ENCODE measurements at regions not wholly inside any gene's neighbourhood (a gene's known extent, or its start where the extent isn't known, plus 50 kb on each side); places are given as distances from the start of the nearest gene placed in this dataset.

- Histone ChIP-seq H3K9me3 (ENCODE audit: severe bottlenecking) (no peaks in the 10 kb centered on the region), H3K27me3 (ENCODE audit: insufficient read depth, low read depth, severe bottlenecking) (no peaks in the 10 kb centered on the region), H3K27ac (no peak overlapping the region), H3K36me3 (no peaks in the 10 kb centered on the region), H3K4me3 (ENCODE audit: low read depth, low read length) (no peak overlapping the region)
- TF ChIP-seq, protein P1, sequence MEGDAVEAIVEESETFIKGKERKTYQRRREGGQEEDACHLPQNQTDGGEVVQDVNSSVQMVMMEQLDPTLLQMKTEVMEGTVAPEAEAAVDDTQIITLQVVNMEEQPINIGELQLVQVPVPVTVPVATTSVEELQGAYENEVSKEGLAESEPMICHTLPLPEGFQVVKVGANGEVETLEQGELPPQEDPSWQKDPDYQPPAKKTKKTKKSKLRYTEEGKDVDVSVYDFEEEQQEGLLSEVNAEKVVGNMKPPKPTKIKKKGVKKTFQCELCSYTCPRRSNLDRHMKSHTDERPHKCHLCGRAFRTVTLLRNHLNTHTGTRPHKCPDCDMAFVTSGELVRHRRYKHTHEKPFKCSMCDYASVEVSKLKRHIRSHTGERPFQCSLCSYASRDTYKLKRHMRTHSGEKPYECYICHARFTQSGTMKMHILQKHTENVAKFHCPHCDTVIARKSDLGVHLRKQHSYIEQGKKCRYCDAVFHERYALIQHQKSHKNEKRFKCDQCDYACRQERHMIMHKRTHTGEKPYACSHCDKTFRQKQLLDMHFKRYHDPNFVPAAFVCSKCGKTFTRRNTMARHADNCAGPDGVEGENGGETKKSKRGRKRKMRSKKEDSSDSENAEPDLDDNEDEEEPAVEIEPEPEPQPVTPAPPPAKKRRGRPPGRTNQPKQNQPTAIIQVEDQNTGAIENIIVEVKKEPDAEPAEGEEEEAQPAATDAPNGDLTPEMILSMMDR (IDR thresholded peaks at IDR 0.05; ENCODE audit: low read depth, low read length), result no peak
- DNase-seq, result no peak
These were observed 403.4 kb upstream of the SUCLG2 start for GRCh38 chr3:68057637-68058320.

DNA sequence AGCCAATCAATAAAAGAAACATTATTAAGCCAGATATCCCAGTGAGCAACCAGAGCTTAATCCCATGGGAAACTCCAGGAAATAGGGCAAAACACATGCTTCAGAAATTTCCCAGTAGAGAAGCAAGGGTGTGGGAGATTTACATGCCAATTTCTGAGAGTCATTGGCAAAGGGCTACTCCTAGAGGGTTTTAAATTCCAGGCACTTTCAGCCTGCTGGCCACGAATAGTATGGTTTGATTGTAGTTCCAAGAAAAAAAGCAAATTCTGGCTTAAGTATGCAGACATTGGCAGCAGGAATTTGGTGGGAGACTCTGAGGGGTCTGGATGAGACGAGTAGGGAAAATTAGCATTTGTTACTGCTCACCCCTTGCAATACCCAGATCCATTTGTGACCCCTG is 402.1 kb upstream of the SUCLG2 start:
- DNase-seq, result no peak
- Histone ChIP-seq H3K4me3 (ENCODE audit: low read depth, low read length) (no peak overlapping the region), H3K9me3 (ENCODE audit: severe bottlenecking) (no peaks in the 10 kb centered on the region), H3K36me3 (no peaks in the 10 kb centered on the region), H3K27me3 (ENCODE audit: insufficient read depth, low read depth, severe bottlenecking) (no peaks in the 10 kb centered on the region), H3K27ac (no peak overlapping the region)
- TF ChIP-seq, protein P1 (IDR thresholded peaks at IDR 0.05; ENCODE audit: low read depth, low read length), result no peak

DNA sequence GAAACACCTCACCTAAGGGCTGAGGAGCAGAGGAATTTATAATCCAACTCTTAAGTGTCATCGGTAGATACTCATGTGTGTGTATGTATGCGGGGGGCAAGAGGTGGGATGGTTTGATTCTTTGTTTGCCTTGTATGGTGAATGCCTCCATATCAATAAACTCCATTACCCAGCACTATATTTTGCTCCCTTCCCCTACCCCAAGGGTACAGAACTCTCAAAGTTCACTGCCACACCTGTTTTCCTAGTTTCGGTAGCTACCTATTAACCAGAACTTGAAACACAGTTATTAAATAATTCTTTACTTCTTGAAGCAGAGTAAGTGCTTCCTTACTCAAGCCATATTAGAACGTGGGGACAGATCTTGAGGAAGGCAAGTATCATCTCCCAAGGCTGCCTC is 400.8 kb upstream of the SUCLG2 start:
- Histone ChIP-seq H3K27ac (no peak overlapping the region), H3K9me3 (ENCODE audit: severe bottlenecking) (no peaks in the 10 kb centered on the region), H3K4me3 (ENCODE audit: low read depth, low read length) (no peak overlapping the region), H3K27me3 (ENCODE audit: insufficient read depth, low read depth, severe bottlenecking) (no peaks in the 10 kb centered on the region), H3K36me3 (no peaks in the 10 kb centered on the region)
- TF ChIP-seq, protein P1 (IDR thresholded peaks at IDR 0.05; ENCODE audit: low read depth, low read length), result no peak
- no peak for DNase-seq

DNA sequence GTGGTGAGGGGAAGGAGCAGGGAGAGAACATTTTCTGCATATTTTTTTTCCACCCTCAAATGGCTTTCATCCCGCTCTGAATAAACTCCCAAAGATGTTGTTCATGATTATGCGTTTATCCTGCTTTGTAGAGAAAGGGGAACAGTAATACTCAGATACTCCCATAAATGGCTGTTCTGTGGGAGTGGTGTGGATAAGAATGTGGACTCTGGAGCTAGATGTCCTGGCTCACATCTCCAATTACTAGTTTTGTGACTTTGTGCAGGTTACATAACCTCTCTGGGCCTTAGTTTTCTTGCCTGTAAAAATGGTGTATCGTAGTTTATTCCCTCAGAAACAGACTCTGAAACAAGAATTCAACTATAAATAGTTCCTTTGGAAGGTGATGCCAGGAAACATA is 395.4 kb upstream of the SUCLG2 start:
- no peak overlapping the region for H3K27ac ChIP-seq
- no peaks in the 10 kb centered on the region for H3K36me3 ChIP-seq
- TF ChIP-seq, protein P1 (IDR thresholded peaks at IDR 0.05; ENCODE audit: low read depth, low read length), result no peak
- no peaks in the 10 kb centered on the region for H3K27me3 ChIP-seq (ENCODE audit: insufficient read depth, low read depth, severe bottlenecking)
- no peaks in the 10 kb centered on the region for H3K9me3 ChIP-seq (ENCODE audit: severe bottlenecking)
- DNase-seq, result no peak
- H3K4me3 ChIP-seq (ENCODE audit: low read depth, low read length), result no peak overlapping the region

DNA sequence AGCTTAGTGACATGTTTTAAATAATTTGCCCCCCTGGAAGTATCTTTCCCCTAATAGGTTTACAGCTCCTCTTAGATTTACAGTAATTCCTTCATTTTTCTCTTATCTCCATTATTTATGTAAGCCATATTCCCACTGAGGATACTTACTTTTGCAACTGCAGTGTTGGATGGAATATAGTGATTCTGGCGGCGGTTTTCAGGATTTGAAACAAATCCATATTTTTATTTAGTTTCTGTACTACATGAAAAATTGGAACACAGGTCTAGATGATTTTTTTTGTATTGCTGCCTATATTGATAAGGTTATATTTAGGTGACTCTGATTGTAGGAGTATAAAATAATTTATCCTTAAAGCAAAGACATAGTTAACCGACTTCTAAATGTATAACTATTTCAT is 391.6 kb upstream of the SUCLG2 start:
- TF ChIP-seq, protein P1 (IDR thresholded peaks at IDR 0.05; ENCODE audit: low read depth, low read length), result no peak
- DNase-seq, result no peak
- no peaks in the 10 kb centered on the region for H3K9me3 ChIP-seq (ENCODE audit: severe bottlenecking)
- H3K36me3 ChIP-seq, result no peaks in the 10 kb centered on the region
- H3K27me3 ChIP-seq (ENCODE audit: insufficient read depth, low read depth, severe bottlenecking), result no peaks in the 10 kb centered on the region
- no peak overlapping the region for H3K27ac ChIP-seq
- no peak overlapping the region for H3K4me3 ChIP-seq (ENCODE audit: low read depth, low read length)

GRCh38 chr3:68033867-68034266 is 379.5 kb upstream of the SUCLG2 start:
- H3K9me3 ChIP-seq (ENCODE audit: severe bottlenecking), result no peaks in the 10 kb centered on the region
- DNase-seq, result no peak
- no peak overlapping the region for H3K27ac ChIP-seq
- H3K27me3 ChIP-seq (ENCODE audit: insufficient read depth, low read depth, severe bottlenecking), result no peaks in the 10 kb centered on the region
- no peak overlapping the region for H3K4me3 ChIP-seq (ENCODE audit: low read depth, low read length)
- TF ChIP-seq, protein P1 (IDR thresholded peaks at IDR 0.05; ENCODE audit: low read depth, low read length), result no peak
- H3K36me3 ChIP-seq, result no peaks in the 10 kb centered on the region
